ENCODE measurements at regions not wholly inside any gene's neighbourhood (a gene's known extent, or its start where the extent isn't known, plus 50 kb on each side); places are given as distances from the start of the nearest gene placed in this dataset.

DNA sequence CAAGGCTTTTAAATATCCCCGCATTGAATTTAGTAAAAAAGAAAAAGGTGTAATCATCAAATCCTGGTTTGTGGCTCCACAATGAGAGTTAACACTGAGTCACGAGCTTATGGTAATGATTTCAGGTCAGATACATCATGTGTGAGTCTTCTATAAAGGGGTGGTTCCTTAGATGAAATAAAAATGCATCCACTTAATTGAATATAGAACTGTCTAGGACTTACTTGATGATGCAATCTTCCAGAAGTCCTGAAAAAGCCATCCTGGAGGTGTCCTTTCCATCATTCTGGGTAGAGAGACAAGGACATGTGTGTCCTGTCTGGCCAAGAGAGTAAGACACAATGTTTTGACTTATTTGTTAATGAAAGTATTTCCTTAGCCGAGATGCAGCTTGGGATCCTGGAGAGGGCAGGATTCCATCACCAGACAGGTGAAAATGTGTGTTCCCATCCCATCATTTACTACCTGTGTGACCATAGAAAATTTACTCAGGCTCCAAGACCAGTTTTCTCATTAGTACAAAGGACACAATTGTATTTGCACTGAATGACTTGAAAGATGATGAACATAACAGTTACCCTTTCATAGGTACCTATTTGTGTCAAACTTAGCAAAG, 1539.8 kb upstream of the PIK3C3 start:
- TF ChIP-seq, protein P1, sequence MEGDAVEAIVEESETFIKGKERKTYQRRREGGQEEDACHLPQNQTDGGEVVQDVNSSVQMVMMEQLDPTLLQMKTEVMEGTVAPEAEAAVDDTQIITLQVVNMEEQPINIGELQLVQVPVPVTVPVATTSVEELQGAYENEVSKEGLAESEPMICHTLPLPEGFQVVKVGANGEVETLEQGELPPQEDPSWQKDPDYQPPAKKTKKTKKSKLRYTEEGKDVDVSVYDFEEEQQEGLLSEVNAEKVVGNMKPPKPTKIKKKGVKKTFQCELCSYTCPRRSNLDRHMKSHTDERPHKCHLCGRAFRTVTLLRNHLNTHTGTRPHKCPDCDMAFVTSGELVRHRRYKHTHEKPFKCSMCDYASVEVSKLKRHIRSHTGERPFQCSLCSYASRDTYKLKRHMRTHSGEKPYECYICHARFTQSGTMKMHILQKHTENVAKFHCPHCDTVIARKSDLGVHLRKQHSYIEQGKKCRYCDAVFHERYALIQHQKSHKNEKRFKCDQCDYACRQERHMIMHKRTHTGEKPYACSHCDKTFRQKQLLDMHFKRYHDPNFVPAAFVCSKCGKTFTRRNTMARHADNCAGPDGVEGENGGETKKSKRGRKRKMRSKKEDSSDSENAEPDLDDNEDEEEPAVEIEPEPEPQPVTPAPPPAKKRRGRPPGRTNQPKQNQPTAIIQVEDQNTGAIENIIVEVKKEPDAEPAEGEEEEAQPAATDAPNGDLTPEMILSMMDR (IDR thresholded peaks at IDR 0.05 in 8 of 11, conservative IDR thresholded peaks at IDR 0.05 in 3 of 11), result no peak
- no peak for TF ChIP-seq POLR2A (IDR thresholded peaks at IDR 0.05)
